GM12891 (cell line): ENCODE measurements at regions not wholly inside any gene's neighbourhood (a gene's known extent, or its start where the extent isn't known, plus 50 kb on each side); places are given as distances from the start of the nearest gene placed in this dataset.

Experiments
- POLR2AphosphoS5 ChIP-seq: IDR thresholded peaks from 2 replicates; pipeline ENCODE4 v1.6.1; 2011; ENCODE audit warnings: low read depth, low read length, control low read depth
- TAF1 ChIP-seq: IDR thresholded peaks from 2 replicates; pipeline ENCODE4 v1.6.1; 2011; ENCODE audit warnings: low read depth, low read length, control low read depth

DNA sequence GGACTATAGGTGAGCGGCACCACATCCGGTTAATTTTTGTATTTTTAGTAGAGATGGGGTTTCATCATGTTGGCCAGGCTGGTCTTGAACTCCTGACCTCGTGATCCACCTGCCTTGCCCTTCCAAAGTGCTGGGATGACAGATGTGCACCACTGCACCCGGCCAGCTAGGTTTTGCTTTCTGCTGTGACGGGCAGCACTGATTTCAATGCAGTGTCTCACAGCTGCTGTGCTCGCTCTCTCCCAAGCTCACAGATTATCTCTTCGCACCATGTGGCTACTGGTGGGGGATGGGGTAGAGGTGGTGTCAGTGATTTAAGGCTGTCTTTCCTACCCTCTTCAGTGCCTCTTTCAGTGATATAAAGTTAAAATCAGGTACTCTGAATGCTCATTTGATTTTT is 909.1 kb downstream of the TRHDE start:
- TF ChIP-seq TAF1 (no peak), POLR2AphosphoS5 (no peak)
